Mesendoderm (in vitro differentiated cells): ENCODE measurements at regions not wholly inside any gene's neighbourhood (a gene's known extent, or its start where the extent isn't known, plus 50 kb on each side); places are given as distances from the start of the nearest gene placed in this dataset.

ENCODE experiments used
- DNase-seq: peaks from one replicate; pipeline ENCODE4 v3.0.0; 2013
- H2AK5ac ChIP-seq: 2 replicates; pipeline ENCODE4 v1.6.1; 2013; ENCODE audit warnings: low read length, inconsistent platforms
- H2BK120ac ChIP-seq: 2 replicates; pipeline ENCODE4 v1.6.1; 2013; ENCODE audit warnings: low read depth, mild to moderate bottlenecking, low read length, moderate library complexity, mixed read lengths
- H2BK15ac ChIP-seq: replicated peaks from 2 replicates; pipeline ENCODE4 v1.6.1; 2013; ENCODE audit warnings: low read depth, mild to moderate bottlenecking, moderate library complexity
- H2BK5ac ChIP-seq: 2 replicates; pipeline ENCODE4 v1.6.1; 2013; ENCODE audit warnings: low read length, inconsistent platforms
- H3K18ac ChIP-seq: 2 replicates; pipeline ENCODE4 v1.6.1; 2013; ENCODE audit warnings: mild to moderate bottlenecking, low read length, mixed read lengths
- H3K23ac ChIP-seq: one replicate; pipeline ENCODE4 v1.6.1; 2013; ENCODE audit warnings: low read length
- H3K27ac ChIP-seq: 2 replicates; pipeline ENCODE4 v1.5.1; 2013; ENCODE audit warnings: low read depth, mild to moderate bottlenecking, inconsistent platforms, low read length, moderate library complexity
- H3K27me3 ChIP-seq: 2 replicates; pipeline ENCODE4 v1.6.1; 2013; ENCODE audit warnings: low read length, control low read depth, mild to moderate bottlenecking, inconsistent platforms; ENCODE audit not compliant: insufficient read depth, poor library complexity
- H3K36me3 ChIP-seq: 2 replicates; pipeline ENCODE4 v1.6.1; 2013; ENCODE audit warnings: low read length, inconsistent platforms; ENCODE audit not compliant: control insufficient read depth, insufficient read depth
- H3K4ac ChIP-seq: one replicate; pipeline ENCODE4 v1.6.1; 2013; ENCODE audit warnings: low read depth, mild to moderate bottlenecking, low read length, moderate library complexity
- H3K4me1 ChIP-seq: 2 replicates; pipeline ENCODE4 v1.6.1; 2013; ENCODE audit warnings: low read depth, low read length, inconsistent platforms; ENCODE audit not compliant: control insufficient read depth
- H3K4me2 ChIP-seq: 2 replicates; pipeline ENCODE4 v1.6.1; 2013; ENCODE audit warnings: low read length
- H3K4me3 ChIP-seq: 2 replicates; pipeline ENCODE4 v1.5.1; 2013; ENCODE audit warnings: mild to moderate bottlenecking, low read length
- H3K56ac ChIP-seq: one replicate; pipeline ENCODE4 v1.6.1; 2013; ENCODE audit warnings: low read length
- H3K79me1 ChIP-seq: 2 replicates; pipeline ENCODE4 v1.6.1; 2013; ENCODE audit warnings: low read length, inconsistent platforms
- H3K79me2 ChIP-seq: 2 replicates; pipeline ENCODE4 v1.6.1; 2013; ENCODE audit warnings: mild to moderate bottlenecking, low read length; ENCODE audit not compliant: control insufficient read depth, insufficient read depth
- H3K9ac ChIP-seq: 2 replicates; pipeline ENCODE4 v1.6.1; 2013; ENCODE audit warnings: low read length, inconsistent platforms
- H4K5ac ChIP-seq: one replicate; pipeline ENCODE4 v1.6.1; 2013; ENCODE audit warnings: low read length
- H4K8ac ChIP-seq: one replicate; pipeline ENCODE4 v1.6.1; 2013; ENCODE audit warnings: low read depth, mild to moderate bottlenecking, control low read depth, low read length, moderate library complexity
- WGBS: extraction: QIAGEN DNeasy Blood & Tissue Kit; methylation state at CpG from one replicate; pipeline ENCODE4 v1.1.7; 2013; ENCODE audit warnings: low lambda C conversion rate, missing lambda C conversion rate; ENCODE audit not compliant: insufficient coverage; ENCODE audit errors: extremely low coverage; 5-methylcytosine and 5-hydroxymethylcytosine counted together

DNA sequence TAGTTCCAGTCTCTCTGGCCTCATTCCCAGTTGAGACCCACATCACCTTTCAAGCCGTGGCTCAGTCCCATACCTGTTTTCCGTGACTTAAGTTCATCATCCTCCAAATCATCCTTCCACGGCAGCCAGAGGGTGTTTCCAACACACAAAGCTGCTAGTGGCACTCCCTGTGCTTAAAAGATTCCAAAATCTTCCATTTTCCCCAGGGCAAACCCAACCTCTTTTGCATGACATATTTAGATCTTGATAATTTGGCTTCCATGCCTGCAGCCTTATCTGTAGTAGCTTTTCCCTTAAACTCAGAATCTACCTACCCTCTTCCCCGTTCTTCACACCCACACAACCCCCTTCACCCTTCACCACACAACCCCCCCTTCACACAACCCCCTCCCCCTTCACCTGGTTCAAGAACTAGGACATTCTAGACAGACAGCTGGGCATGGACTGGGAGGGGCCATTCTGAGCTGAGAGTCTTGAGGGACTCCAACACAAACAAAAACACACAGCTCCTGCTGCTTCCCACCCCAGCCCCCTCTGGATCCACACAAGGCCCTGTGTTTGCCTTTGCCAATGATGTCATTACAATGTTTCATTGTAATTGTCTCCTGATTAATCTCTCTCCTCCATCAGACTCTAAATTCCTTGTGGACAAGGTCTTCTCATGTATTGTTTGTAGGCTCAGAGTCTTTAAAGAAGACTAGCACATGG, 268.2 kb downstream of the SH3GL2 start:
- H3K23ac ChIP-seq: no peak overlapping the region
- 100% methylated on average over 1 of the region's 4 CpGs for WGBS
- no peak overlapping the region for H3K18ac ChIP-seq
- no peak overlapping the region for H3K56ac ChIP-seq
- H2AK5ac ChIP-seq: no peak overlapping the region
- H3K4ac ChIP-seq: no peak overlapping the region
- H3K9ac ChIP-seq: no peak overlapping the region
- H2BK120ac ChIP-seq: no peak overlapping the region
- no peaks in the 10 kb centered on the region for H3K27me3 ChIP-seq
- H3K4me2 ChIP-seq: no peak overlapping the region
- no peaks in the 10 kb centered on the region for H3K79me1 ChIP-seq
- no peak overlapping the region for H3K4me3 ChIP-seq
- DNase-seq: peak; percentile 16
- H3K79me2 ChIP-seq: no peaks in the 10 kb centered on the region
- H4K8ac ChIP-seq: no peak overlapping the region
- no peak overlapping the region for H3K27ac ChIP-seq
- H4K5ac ChIP-seq: no peak overlapping the region
- no peak overlapping the region for H2BK5ac ChIP-seq
- H3K36me3 ChIP-seq: no peaks in the 10 kb centered on the region
- no peaks in the 10 kb centered on the region for H3K4me1 ChIP-seq
- no peak overlapping the region for H2BK15ac ChIP-seq

DNA sequence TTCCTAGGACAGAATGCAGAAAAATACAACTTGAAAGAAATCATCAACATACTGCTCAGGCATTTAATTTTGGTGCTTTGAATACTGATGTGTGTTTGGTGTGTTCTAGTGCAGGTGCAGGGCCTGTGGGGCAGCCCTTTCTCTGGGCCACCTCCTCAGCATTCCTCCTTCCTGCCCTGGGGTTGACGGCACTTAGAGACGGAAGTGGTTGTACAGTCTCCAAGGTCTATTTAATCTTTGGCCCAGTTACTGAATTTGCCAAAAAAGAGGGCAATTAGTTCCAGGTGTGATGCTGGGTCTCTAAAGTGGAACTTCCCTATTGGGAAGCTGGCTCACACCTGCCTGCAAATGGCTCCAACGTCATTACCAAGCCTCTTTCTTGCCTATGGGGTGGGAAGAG, 269.0 kb downstream of the SH3GL2 start:
- Histone ChIP-seq H3K4me1 (no peaks in the 10 kb centered on the region), H3K4me3 (no peak overlapping the region), H3K79me2 (no peaks in the 10 kb centered on the region), H4K8ac (no peak overlapping the region), H3K23ac (no peak overlapping the region), H3K9ac (no peak overlapping the region), H3K4ac (no peak overlapping the region), H3K79me1 (no peaks in the 10 kb centered on the region), H3K4me2 (no peak overlapping the region), H3K36me3 (no peaks in the 10 kb centered on the region), H2BK120ac (no peak overlapping the region), H3K27me3 (no peaks in the 10 kb centered on the region), H2AK5ac (no peak overlapping the region), H2BK15ac (no peak overlapping the region), H3K27ac (no peak overlapping the region), H3K56ac (no peak overlapping the region), H2BK5ac (no peak overlapping the region), H3K18ac (no peak overlapping the region), H4K5ac (no peak overlapping the region)
- WGBS: no CpG with 5 or more reads among the region's 3 CpGs
- no peak for DNase-seq

DNA sequence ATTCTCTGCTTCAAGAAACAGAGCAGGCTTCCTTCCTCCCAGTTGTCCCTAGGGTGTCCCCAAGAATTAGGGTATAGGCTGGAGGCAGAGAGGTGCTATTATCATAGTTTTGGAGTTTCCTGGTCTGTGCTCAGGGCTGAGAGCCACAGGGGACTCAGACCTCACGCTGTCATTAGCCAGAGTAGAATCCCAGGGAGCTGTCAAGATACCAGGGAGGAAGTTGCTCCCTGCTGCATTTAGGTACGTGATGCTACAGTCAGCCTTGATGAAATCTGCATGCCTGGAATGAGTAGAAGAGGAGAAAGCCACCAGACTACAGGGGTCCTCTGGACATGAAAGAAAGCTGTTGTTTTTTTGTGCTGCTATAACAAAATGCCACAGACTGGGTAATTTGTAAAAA, 273.2 kb downstream of the SH3GL2 start:
- Histone ChIP-seq H3K56ac (no peak overlapping the region), H3K27ac (no peak overlapping the region), H2BK120ac (no peak overlapping the region), H2BK15ac (no peak overlapping the region), H4K5ac (no peak overlapping the region), H3K23ac (no peak overlapping the region), H3K79me2 (no peaks in the 10 kb centered on the region), H3K4me1 (no peaks in the 10 kb centered on the region), H3K4me3 (no peak overlapping the region), H3K9ac (no peak overlapping the region), H4K8ac (no peak overlapping the region), H3K79me1 (no peaks in the 10 kb centered on the region), H2AK5ac (no peak overlapping the region), H3K18ac (no peak overlapping the region), H3K4me2 (no peak overlapping the region), H3K36me3 (no peaks in the 10 kb centered on the region), H3K27me3 (no peaks in the 10 kb centered on the region), H2BK5ac (no peak overlapping the region), H3K4ac (no peak overlapping the region)
- WGBS: no CpG with 5 or more reads among the region's 2 CpGs
- DNase-seq: peak; percentile 70

DNA sequence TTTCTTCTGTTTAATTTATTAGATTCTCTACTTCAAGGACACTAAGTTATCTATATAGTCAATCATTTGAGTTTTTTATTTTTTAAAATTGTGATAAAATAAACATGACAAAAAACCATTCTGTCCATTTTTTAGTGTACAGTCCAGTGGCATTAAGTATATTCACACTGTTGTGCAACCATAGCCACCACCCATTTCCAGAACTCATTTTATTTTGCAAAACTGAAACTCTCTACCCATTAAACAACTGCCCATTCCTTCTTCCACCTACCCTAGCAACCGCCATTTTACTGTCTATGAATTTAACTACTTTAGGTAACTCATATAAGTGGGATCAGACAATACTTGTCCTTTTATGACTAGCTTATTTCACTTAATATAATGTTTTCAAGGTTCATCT, 275.6 kb downstream of the SH3GL2 start:
- no peaks in the 10 kb centered on the region for H3K27me3 ChIP-seq
- H2AK5ac ChIP-seq: no peak overlapping the region
- no CpG with 5 or more reads among the region's 1 CpG for WGBS
- no peak overlapping the region for H3K9ac ChIP-seq
- H3K27ac ChIP-seq: no peak overlapping the region
- no peaks in the 10 kb centered on the region for H3K4me1 ChIP-seq
- H3K79me1 ChIP-seq: no peaks in the 10 kb centered on the region
- H3K36me3 ChIP-seq: no peaks in the 10 kb centered on the region
- H3K4ac ChIP-seq: no peak overlapping the region
- no peak overlapping the region for H3K18ac ChIP-seq
- no peak overlapping the region for H2BK15ac ChIP-seq
- no peak overlapping the region for H3K4me3 ChIP-seq
- no peak for DNase-seq
- H3K79me2 ChIP-seq: no peaks in the 10 kb centered on the region
- no peak overlapping the region for H4K8ac ChIP-seq
- H3K23ac ChIP-seq: no peak overlapping the region
- no peak overlapping the region for H4K5ac ChIP-seq
- H2BK5ac ChIP-seq: no peak overlapping the region
- H2BK120ac ChIP-seq: no peak overlapping the region
- H3K56ac ChIP-seq: no peak overlapping the region
- no peak overlapping the region for H3K4me2 ChIP-seq

DNA sequence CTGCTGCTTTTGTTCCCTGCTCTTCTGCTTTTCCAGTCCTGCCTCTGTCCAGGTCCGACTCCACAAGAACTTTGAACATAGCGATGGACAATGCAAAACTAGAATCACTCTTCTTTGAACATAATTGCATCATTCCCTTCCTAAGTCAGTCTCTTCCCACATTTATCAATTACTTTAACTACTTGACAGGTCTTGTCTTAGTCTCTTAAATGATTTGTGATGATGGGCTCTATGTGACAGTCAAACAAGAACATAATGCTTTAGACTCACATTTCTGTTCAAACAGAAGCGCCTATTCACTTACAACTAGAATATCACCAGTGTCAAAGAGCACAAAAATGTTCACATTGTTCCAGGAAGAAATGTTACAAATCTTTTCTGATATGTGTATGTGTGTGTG, 278.1 kb downstream of the SH3GL2 start:
- H3K4ac ChIP-seq: no peak overlapping the region
- no peak overlapping the region for H4K8ac ChIP-seq
- H3K9ac ChIP-seq: no peak overlapping the region
- no peaks in the 10 kb centered on the region for H3K79me1 ChIP-seq
- H2BK5ac ChIP-seq: no peak overlapping the region
- H3K4me1 ChIP-seq: no peaks in the 10 kb centered on the region
- WGBS: no CpG with 5 or more reads among the region's 3 CpGs
- H2BK120ac ChIP-seq: no peak overlapping the region
- no peak overlapping the region for H2AK5ac ChIP-seq
- no peak overlapping the region for H3K4me3 ChIP-seq
- no peak for DNase-seq
- no peak overlapping the region for H3K56ac ChIP-seq
- no peak overlapping the region for H3K23ac ChIP-seq
- no peak overlapping the region for H3K27ac ChIP-seq
- H4K5ac ChIP-seq: no peak overlapping the region
- H3K4me2 ChIP-seq: no peak overlapping the region
- no peaks in the 10 kb centered on the region for H3K36me3 ChIP-seq
- no peak overlapping the region for H3K18ac ChIP-seq
- no peak overlapping the region for H2BK15ac ChIP-seq
- H3K79me2 ChIP-seq: no peaks in the 10 kb centered on the region
- no peaks in the 10 kb centered on the region for H3K27me3 ChIP-seq

DNA sequence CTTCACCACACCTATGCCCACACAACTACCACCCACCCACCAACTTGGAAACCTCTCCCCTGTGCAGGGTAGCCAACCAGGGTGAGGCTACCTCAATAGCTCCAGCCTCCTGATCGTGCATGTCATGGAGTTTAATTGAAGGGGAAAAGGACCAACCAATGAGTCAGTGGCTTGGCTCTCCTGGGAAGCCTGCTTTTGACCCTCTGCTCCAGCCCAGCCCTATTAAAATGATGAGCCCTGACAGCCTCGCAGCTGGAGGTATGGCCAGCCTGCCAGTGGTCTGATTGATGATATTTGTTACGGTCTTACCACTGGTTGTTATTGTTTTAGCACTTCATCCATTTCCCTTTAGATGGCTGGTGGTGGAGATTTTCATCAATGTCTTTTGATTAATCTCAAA, 280.4 kb downstream of the SH3GL2 start:
- H2BK15ac ChIP-seq: no peak overlapping the region
- H3K9ac ChIP-seq: no peak overlapping the region
- H3K18ac ChIP-seq: no peak overlapping the region
- no CpG with 5 or more reads among the region's 3 CpGs for WGBS
- H3K79me1 ChIP-seq: no peaks in the 10 kb centered on the region
- DNase-seq: no peak
- no peak overlapping the region for H3K4me3 ChIP-seq
- no peaks in the 10 kb centered on the region for H3K79me2 ChIP-seq
- H2AK5ac ChIP-seq: no peak overlapping the region
- no peak overlapping the region for H4K5ac ChIP-seq
- H3K36me3 ChIP-seq: no peaks in the 10 kb centered on the region
- no peak overlapping the region for H3K4ac ChIP-seq
- no peak overlapping the region for H2BK120ac ChIP-seq
- no peak overlapping the region for H3K56ac ChIP-seq
- no peak overlapping the region for H3K4me2 ChIP-seq
- no peaks in the 10 kb centered on the region for H3K27me3 ChIP-seq
- no peak overlapping the region for H4K8ac ChIP-seq
- no peak overlapping the region for H3K27ac ChIP-seq
- H2BK5ac ChIP-seq: no peak overlapping the region
- no peaks in the 10 kb centered on the region for H3K4me1 ChIP-seq
- H3K23ac ChIP-seq: no peak overlapping the region
